SK-N-SH treated with all-trans-retinoic acid at 6 μM for 48 hours (cell line): ENCODE measurements at regions not wholly inside any gene's neighbourhood (a gene's known extent, or its start where the extent isn't known, plus 50 kb on each side); places are given as distances from the start of the nearest gene placed in this dataset.

Experiments used
- ARNTL ChIP-seq: fragments of 450-650 bp; formaldehyde crosslinking; IDR thresholded peaks from 2 replicates; pipeline ENCODE4 v1.5.0; 2020; ENCODE audit warnings: low read depth, mild to moderate bottlenecking, moderate library complexity, borderline replicate concordance
- BACH2 ChIP-seq: fragments of 250-450 bp; sonication (Bioruptor Pico); IDR thresholded peaks from 2 replicates; pipeline ENCODE4 v1.9.0; 2021; ENCODE audit warnings: mild to moderate bottlenecking, borderline replicate concordance
- GLIS3 ChIP-seq: fragments of 250-450 bp; sonication (Bioruptor Pico); IDR thresholded peaks from 2 replicates; pipeline ENCODE4 v1.5.0; 2020; ENCODE audit warnings: mild to moderate bottlenecking, moderate library complexity
- ISL1 ChIP-seq: fragments of 250-450 bp; sonication (Bioruptor Pico); IDR thresholded peaks from 2 replicates; pipeline ENCODE4 v2.1.2; 2022; ENCODE audit warnings: mild to moderate bottlenecking, moderate library complexity
- OSR1 ChIP-seq: fragments of 250-450 bp; sonication (Bioruptor Pico); IDR thresholded peaks from 2 replicates; pipeline ENCODE4 v1.8.0; 2022; ENCODE audit warnings: moderate library complexity, mild to moderate bottlenecking, inconsistent platforms
- ZC3H10 ChIP-seq: fragments of 250-450 bp; sonication (Bioruptor Pico); IDR thresholded peaks from 2 replicates; pipeline ENCODE4 v1.5.1; 2021; ENCODE audit warnings: mild to moderate bottlenecking, moderate library complexity
- ZFP3 ChIP-seq: fragments of 250-450 bp; sonication (Bioruptor Pico); IDR thresholded peaks from 2 replicates; pipeline ENCODE4 v1.5.0; 2020; ENCODE audit warnings: mild to moderate bottlenecking, moderate library complexity
- ZNF70 ChIP-seq: fragments of 450-650 bp; formaldehyde crosslinking; IDR thresholded peaks from 2 replicates; pipeline ENCODE4 v1.5.0; 2020; ENCODE audit warnings: mild to moderate bottlenecking, moderate library complexity

DNA sequence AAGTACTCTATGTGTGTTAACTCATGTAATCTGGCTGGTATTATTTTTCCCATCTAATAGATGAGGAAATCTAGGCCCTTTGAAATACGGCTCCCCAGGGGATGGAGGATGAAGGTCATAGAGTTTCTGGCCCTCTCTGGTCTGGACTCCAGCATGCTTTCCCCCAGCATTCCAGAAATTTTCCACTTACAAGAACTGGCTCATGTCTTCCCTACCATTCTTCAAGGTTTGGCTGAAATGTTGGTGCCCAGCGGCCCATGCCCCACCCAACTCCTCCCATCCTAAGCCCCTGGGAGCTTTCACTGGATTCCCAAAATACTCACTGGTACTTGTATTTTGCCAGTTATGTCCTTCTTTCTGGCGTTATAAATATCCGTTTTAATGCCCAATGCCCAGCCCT, 237.5 kb upstream of the NLRP1 start:
- TF ChIP-seq ZC3H10 (CRISPR knock-in tag) (no peak), ISL1 (no peak), BACH2 (no peak), ARNTL (no peak), GLIS3 (CRISPR knock-in tag) (no peak), OSR1 (CRISPR knock-in tag) (no peak), ZNF70 (CRISPR knock-in tag) (no peak), ZFP3 (CRISPR knock-in tag) (no peak)
